Effector CD4-positive, alpha-beta T cell (primary cell): ENCODE measurements at regions not wholly inside any gene's neighbourhood (a gene's known extent, or its start where the extent isn't known, plus 50 kb on each side); places are given as distances from the start of the nearest gene placed in this dataset.

Experiments
- DNase-seq: peaks from one replicate; pipeline ENCODE4 v3.0.0-alpha.2; 2020

DNA sequence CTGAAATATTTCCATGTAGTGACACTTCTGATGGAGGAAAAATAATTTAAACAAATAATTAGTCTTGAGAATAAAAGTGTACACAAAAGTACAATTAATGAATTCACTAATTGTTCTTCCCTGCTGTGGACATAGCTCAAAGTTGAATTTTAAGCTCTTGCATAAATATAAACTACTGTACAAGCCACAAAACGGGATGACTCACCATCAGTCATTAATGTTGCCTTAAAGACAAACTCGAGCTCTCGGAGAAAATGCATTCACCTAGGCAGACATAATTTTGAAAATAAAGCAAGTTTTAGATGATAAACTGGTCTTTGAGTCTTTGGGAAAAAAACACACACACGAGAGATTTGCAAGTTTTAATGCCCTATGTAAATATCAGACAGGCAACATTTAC lies 436.4 kb downstream of the ZNF521 start:
- no peak for DNase-seq

GRCh38 chr18:24917767-24918166 lies 434.2 kb downstream of the ZNF521 start:
- DNase-seq, result no peak

GRCh38 chr18:24918257-24918656 lies 433.7 kb downstream of the ZNF521 start:
- DNase-seq, result no peak

GRCh38 chr18:24919181-24919797 lies 432.7 kb downstream of the ZNF521 start:
- DNase-seq, result no peak

DNA sequence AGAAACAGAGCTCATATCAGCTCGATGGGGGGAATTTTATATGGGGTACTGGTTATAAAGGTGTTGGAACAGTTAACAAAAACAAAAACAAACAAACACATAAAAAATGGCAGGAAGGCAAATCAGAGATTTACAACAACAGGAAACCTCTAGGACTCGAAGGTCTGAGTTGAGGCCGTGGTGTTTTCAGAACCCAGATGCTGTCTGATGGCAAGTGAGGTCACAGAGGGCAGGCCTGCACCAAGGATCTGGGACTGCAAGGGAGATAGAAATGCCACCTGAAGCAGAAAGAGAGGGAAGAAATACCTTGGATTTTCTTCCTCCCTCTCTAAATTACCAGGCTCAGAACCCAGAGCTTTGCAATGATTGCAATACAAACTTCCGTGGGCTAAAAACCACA lies 429.5 kb downstream of the ZNF521 start:
- no peak for DNase-seq

GRCh38 chr18:24923138-24923537 lies 428.8 kb downstream of the ZNF521 start:
- no peak for DNase-seq

- DNase-seq, result no peak
These were observed 427.8 kb downstream of the ZNF521 start for GRCh38 chr18:24924066-24924716.

DNA sequence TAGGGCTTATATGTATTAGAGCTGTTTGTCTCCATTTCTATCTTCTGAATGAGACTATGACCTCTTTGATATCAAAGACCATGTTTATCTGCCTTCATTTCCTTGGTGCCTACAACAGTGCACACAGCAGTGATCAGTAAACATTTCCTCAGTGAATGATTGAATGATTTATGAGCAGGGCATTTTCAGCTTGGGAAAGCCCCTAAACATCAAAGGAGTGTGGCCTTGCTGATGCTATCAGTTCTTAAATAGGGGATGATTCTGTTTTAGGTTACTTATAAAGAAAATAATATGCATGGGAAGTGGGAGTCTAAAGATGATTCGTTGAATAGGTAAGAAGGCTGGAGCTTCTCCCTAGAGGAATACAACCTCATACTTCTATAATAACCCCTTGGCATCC lies 425.3 kb downstream of the ZNF521 start:
- no peak for DNase-seq

DNA sequence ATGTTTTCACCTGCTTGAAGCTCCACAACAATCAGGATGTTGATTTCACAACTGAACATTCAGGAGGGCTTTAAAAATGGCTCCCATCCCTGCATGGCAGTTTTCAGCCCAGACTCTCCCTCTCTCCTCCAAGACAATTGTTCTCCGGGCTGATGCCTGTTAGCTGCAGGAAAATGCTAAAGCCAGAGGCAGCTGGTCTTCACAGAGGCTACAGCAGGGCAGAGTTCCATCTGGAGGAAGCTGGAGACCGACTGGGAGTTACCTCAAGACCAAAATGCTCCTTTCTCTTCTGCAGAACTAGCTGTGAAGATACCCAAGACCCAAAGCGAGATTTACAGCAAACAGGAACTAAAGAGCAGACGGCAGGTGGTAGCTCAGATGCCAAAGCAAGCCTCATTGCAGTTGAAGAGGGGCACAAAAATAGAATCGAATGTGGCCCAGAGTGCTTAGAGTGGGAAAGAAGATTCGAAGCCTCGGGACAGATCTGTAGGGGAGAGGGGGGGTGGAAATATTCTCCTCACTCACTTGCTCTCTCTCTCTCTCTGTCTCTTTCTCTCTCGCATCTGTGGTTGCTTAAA lies 423.6 kb downstream of the ZNF521 start:
- no peak for DNase-seq

DNA sequence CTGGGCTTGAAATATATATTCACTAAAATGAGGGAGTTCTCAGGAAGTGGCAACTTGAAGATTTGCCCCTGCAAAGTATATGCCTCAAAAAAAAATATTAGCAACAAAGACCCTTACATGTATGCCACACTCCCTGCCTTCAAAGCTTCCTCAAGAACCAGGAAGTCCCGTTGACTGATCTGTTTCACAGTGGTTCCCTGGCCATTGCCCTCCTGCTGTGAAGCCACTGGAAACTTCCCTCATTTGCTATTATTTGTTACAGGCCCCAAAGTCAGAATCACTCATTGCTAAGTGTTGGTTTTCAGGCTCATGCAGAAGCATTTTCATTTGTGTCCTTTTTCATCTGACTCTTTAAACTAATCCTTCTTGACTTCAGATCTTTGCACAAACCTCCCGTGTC lies 421.5 kb downstream of the ZNF521 start:
- no peak for DNase-seq

DNA sequence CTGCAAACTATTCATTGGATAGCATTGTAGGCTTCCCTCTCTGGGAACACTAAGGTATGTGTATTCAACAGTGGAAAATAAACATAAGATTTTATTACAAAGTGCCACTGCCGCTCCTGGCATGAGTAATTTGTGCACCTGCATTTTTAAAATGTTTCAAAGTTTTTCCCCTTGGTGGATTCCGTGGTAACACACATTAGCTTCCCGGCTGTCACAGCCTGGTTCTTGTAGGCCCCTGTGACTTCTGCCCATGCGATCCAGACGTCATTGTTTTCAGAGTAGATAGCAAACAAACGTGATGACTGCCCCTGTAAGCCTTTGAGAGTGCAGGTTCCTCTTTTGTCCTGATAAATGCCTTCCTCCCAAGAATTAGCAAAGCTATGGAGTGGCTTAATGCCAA lies 421.0 kb downstream of the ZNF521 start:
- no peak for DNase-seq

DNA sequence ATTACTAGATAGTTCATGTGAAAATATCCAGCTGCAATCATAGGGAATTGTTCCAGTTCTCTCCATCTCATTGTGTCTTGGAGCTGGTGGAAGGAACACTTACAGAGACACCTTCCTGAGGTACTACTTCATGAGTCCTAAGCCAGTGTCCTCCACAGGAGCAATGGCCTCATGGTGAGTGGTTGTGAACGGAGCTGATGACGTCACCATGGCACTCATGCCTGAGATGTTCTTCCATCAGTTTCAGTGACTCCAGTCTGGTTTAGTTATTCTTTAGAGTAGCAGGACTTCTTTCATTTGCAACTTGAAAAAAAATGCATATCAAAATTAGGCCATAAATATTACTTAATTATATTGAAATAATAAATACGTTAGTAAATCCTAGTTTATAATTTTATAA lies 418.6 kb downstream of the ZNF521 start:
- DNase-seq, result no peak

- DNase-seq, result no peak
These were observed 417.6 kb downstream of the ZNF521 start for GRCh38 chr18:24934258-24934932.

DNA sequence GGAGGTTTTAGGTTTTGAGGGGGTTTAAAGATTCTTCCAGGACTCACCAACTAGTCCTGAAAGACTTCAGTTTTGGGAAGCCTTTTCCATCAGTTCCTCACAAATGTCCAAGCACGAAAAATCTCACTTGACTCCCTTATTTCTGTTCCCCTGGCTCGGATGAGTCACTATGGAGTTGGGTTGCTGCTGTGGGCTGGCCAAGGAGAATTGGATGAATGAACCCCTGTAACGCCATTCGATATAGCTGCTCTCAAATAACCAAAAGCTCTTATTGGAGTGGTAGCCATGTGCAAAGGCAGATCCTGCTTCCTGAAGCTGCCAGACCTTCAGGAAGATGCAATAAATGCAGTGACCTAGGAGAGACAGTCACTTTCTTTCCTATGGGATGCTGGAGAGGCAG lies 417.0 kb downstream of the ZNF521 start:
- DNase-seq, result no peak

DNA sequence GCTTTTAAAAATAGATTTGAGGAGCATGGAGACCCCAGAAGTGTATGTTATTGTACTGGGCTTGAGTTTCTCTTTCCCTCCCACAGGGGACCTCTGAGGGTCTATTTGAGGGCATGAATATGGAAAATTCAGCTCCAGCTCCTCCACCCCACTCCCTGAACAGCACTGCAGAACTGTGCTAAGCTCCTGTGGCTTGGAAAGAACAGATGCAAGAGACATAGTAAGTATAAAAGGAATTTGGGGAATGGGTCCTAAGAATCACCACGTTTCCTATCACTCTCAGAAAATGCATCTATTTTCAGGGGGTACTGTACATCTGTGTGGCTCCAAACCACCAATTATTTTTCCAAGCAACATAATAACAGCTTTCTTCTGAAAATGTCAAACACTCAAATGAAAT lies 416.1 kb downstream of the ZNF521 start:
- no peak for DNase-seq

GRCh38 chr18:24936691-24937090 lies 415.3 kb downstream of the ZNF521 start:
- DNase-seq, result no peak

GRCh38 chr18:24937639-24938275 lies 414.2 kb downstream of the ZNF521 start:
- DNase-seq, result no peak

DNA sequence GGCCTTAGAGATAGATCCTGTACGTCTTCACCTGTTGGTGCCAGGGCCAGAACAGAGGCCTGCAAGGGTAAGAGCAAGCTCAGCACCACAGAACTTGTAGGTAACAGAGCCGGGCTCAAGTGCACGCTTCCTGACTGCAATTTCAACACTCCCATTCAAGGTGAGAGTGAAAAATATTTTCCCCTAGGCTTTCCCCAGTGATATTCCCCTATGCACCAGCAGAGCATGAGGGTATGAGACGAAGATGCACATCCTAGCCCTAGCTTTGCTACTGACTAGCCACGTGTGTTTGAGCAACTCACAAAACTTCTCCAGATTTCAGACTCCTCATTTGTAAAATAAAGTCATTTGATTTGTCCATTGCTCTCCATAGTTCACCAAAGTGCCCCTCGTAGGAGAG lies 411.6 kb downstream of the ZNF521 start:
- DNase-seq, result no peak

GRCh38 chr18:24941174-24941951 lies 410.6 kb downstream of the ZNF521 start:
- no peak for DNase-seq

- no peak for DNase-seq
These were observed 409.8 kb downstream of the ZNF521 start for GRCh38 chr18:24942144-24942543.

- DNase-seq, result no peak
These were observed 404.3 kb downstream of the ZNF521 start for GRCh38 chr18:24947521-24948305.

GRCh38 chr18:24949908-24950307 lies 402.1 kb downstream of the ZNF521 start:
- no peak for DNase-seq
